Pancreas (tissue), 10 donors: ENCODE measurements at regions not wholly inside any gene's neighbourhood (a gene's known extent, or its start where the extent isn't known, plus 50 kb on each side); places are given as distances from the start of the nearest gene placed in this dataset.

Source experiments
- ATAC-seq, 4 donors: fragments of 200-7000 bp; cut with Tn5 transposase; one replicate each; pipeline versions ENCODE4 v1.8.0 to v1.9.1; 2020; ENCODE audit warnings: mild to moderate bottlenecking in 4 of 4, moderate library complexity in 4 of 4
- DNase-seq, 6 donors: peaks; one replicate each; pipeline ENCODE4 v3.0.0-alpha.2; 2020
- FAIRE-seq: peaks from 2 replicates; lab custom pipeline; 2012; peaks lifted over from hg19 to GRCh38; lab: Jason Lieb, UNC
- H3K27ac ChIP-seq, 4 donors: fragments of 200-600 bp; sonication (generic); 1 replicate in 3 of 4; 2 replicates in 1 of 4; pipeline versions ENCODE4 v1.5.0 to v1.8.0; 2020
- H3K27me3 ChIP-seq, 4 donors: fragments of 200-600 bp; one replicate each; pipeline ENCODE4 v1.8.0; 2021
- H3K36me3 ChIP-seq, 3 donors: fragments of 200-600 bp; sonication (generic) in 1 of 3; one replicate each; pipeline versions ENCODE4 v1.5.0 to v1.8.0; 2020 to 2021
- H3K4me1 ChIP-seq, 3 donors: fragments of 200-600 bp; one replicate each; pipeline ENCODE4 v1.8.0; 2021
- H3K4me3 ChIP-seq, 4 donors: fragments of 200-600 bp; sonication (generic) in 2 of 4; one replicate each; pipeline versions ENCODE4 v1.5.0 to v1.8.0; 2020 to 2021
- H3K9me3 ChIP-seq, 4 donors: fragments of 200-600 bp; one replicate each; pipeline ENCODE4 v1.8.0; 2021
- WGBS, 2 donors: extraction: QIAGEN DNeasy Blood & Tissue Kit; methylation state at CpG; one replicate each; pipeline ENCODE4 v1.1.7; 2013; 5-methylcytosine and 5-hydroxymethylcytosine counted together
- intact Hi-C, 3 donors: fragments of 100-400 bp; cut with DNase I; formaldehyde crosslinking; loops; one replicate each; pipeline versions ENCODE4 v1.11.1 to v1.14.2; 2022
- TF ChIP-seq, protein P1 (sequence below), 4 donors: fragments of 200-600 bp; sonication (generic) in 3 of 4; IDR thresholded peaks; one replicate each; pipeline versions ENCODE4 v1.5.0 to v1.8.0; 2021; ENCODE audit warnings: antibody characterized with exemption in 4 of 4
- donor health status: healthy with polysubstance abuse.
- donor health status: DM: no; HTN: no; CAD: no; lungs with moderate emphysema.
- donor health status: DM: no; HTN: no; CAD: no.
- donor health status: control.
- donor health status: control.
- donor health status: Bipolar disorder and iron deficiency.
- donor health status: DM: yes; HTN: yes; CAD: no.
- donor health status: DM: no; HTN: no; CAD: no.
- donor health status: DM: no; HTN: no; CAD: no.
- donor health status: DM: yes; HTN: yes; CAD: no.

DNA sequence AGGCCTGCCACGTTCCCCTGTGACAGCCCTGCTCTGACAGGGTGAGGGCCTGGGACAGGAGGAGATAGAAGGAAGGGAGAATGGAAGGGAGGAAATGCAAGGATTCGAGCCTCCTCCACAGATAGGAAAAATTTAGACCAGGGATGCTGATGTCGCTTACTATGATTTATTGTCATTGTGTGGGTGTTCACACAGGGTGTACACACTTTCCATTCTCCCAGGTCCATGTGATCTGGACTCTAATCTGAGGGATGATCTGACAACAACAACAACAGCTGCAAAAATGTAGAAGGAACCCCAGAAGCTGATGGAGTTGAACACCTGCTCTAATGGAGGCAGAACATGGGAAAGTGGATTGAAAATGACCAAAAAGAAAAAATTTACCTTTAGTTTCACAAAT is 231.7 kb upstream of the TNP1 start:
- no peak for DNase-seq
- Histone ChIP-seq H3K9me3 (no peaks in the 10 kb centered on the region), H3K27me3 (no peaks in the 10 kb centered on the region), H3K27ac (no peak overlapping the region), H3K4me1 (no peaks in the 10 kb centered on the region), H3K36me3 (no peaks in the 10 kb centered on the region), H3K4me3 (no peak overlapping the region)
- no peak for ATAC-seq
- intact Hi-C loops = no loop called here
- TF ChIP-seq, protein P1, sequence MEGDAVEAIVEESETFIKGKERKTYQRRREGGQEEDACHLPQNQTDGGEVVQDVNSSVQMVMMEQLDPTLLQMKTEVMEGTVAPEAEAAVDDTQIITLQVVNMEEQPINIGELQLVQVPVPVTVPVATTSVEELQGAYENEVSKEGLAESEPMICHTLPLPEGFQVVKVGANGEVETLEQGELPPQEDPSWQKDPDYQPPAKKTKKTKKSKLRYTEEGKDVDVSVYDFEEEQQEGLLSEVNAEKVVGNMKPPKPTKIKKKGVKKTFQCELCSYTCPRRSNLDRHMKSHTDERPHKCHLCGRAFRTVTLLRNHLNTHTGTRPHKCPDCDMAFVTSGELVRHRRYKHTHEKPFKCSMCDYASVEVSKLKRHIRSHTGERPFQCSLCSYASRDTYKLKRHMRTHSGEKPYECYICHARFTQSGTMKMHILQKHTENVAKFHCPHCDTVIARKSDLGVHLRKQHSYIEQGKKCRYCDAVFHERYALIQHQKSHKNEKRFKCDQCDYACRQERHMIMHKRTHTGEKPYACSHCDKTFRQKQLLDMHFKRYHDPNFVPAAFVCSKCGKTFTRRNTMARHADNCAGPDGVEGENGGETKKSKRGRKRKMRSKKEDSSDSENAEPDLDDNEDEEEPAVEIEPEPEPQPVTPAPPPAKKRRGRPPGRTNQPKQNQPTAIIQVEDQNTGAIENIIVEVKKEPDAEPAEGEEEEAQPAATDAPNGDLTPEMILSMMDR (IDR thresholded peaks at IDR 0.05) = no peak
- 65 to 72% methylated on average over 3 of the region's 3 CpGs for WGBS, 2 donors
- no peak for FAIRE-seq

DNA sequence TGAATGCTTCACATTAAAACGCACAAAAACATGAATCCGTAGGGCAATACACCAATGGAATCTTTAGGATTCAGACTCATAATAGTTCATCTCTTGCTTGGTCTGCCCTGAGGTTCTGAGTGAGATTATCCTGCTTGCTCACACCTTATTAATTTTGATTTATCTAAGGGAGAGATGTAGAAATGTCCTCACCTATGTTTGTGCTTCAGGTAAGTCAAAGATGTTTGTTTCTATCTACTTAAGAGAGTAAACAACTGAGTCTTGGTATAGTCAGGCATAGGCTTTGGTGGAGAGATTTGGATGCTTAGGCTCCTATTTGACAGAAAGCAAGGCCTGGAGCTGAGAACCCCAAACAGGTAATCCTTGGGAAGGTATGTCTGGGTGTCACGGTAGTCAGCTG is 231.0 kb upstream of the TNP1 start:
- no peak for FAIRE-seq
- ATAC-seq = no peak
- no peaks in the 10 kb centered on the region for H3K9me3 ChIP-seq
- H3K27ac ChIP-seq = no peak overlapping the region
- H3K4me1 ChIP-seq = no peaks in the 10 kb centered on the region
- DNase-seq = no peak
- intact Hi-C loops = no loop called here
- no peaks in the 10 kb centered on the region for H3K27me3 ChIP-seq
- H3K36me3 ChIP-seq = no peaks in the 10 kb centered on the region
- TF ChIP-seq, protein P1 (IDR thresholded peaks at IDR 0.05) = no peak
- H3K4me3 ChIP-seq = no peak overlapping the region
- 74 to 75% methylated on average over 3 of the region's 3 CpGs for WGBS, 2 donors

DNA sequence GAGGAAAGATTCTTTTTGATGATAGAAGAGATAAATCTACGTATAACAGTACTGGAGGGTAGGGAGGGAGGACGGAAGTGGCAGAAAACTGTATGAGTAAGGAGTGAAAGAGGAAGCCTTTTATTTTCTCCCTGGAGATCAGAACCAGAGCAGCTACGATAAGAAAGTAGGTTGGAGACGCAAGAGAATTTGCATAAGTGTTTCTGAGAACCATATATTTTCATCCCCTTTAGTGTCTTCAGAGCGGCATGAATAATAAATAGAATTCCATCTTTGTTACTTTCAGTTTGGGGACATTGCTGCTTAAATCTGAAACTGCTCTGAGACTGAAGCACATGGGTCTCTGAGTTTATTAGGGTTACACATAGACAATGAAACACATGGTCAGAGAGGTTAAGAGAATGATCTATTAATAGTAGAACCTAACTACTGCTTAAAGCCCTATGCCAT is 230.2 kb upstream of the TNP1 start:
- no peak for FAIRE-seq
- 70 to 71% methylated on average over 5 of the region's 5 CpGs for WGBS, 2 donors
- no peak for DNase-seq
- TF ChIP-seq, protein P1 (IDR thresholded peaks at IDR 0.05) = no peak
- Histone ChIP-seq H3K4me3 (no peak overlapping the region), H3K27ac (no peak overlapping the region), H3K4me1 (no peaks in the 10 kb centered on the region), H3K9me3 (no peaks in the 10 kb centered on the region), H3K36me3 (no peaks in the 10 kb centered on the region), H3K27me3 (no peaks in the 10 kb centered on the region)
- ATAC-seq = no peak
- intact Hi-C loops = no loop called here

DNA sequence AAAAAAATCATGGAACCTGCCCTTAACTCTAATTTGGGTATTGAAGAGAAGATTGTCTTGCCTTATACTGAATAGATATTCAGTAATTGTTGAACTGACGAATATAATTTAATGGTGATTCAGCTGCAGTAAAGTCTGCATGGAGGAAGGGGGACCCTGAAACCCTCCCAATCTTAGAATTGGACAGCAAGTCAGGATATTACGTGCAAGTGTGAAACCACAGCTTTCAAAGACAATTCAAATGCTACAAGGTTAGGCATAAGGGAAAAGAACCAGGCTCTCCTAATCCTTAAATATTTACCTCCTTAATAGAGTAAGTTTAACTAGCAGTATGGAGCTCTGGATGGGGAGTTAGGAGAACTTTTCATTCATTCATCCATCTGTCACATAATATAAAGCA is 226.9 kb upstream of the TNP1 start:
- WGBS, 2 donors = 82 to 94% methylated on average over 2 of the region's 2 CpGs
- Histone ChIP-seq H3K27ac (no peak overlapping the region), H3K4me3 (no peak overlapping the region), H3K4me1 (no peaks in the 10 kb centered on the region), H3K9me3 (no peaks in the 10 kb centered on the region), H3K36me3 (no peaks in the 10 kb centered on the region), H3K27me3 (no peaks in the 10 kb centered on the region)
- no peak for DNase-seq
- no peak for ATAC-seq
- no peak for FAIRE-seq
- TF ChIP-seq, protein P1 (IDR thresholded peaks at IDR 0.05) = no peak
- intact Hi-C loops = no loop called here

DNA sequence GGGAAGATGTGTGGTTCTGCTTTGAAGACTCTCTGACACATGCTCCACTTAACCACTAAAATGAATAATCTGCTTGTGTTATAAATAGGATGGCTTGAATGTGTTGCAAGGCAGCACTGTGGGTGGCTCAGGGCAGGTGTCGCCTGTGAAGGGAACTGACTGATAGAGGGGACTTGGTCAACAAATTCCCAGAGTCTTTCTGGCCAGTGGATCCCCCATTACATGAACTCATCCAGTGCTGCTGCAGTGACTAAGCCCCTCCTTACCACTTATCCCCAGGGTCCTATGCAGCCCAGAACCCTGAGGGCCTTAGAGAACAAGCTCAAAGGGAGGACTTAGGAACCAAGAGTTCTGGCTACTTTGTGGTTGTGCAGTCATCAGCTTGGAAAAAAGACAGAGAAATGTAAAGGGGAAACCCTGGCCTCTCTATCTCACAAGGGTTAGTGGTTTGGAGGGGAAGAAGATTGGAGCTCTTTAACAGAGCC is 226.2 kb upstream of the TNP1 start:
- Histone ChIP-seq H3K9me3 (no peaks in the 10 kb centered on the region), H3K4me1 (no peaks in the 10 kb centered on the region), H3K27ac (no peak overlapping the region), H3K36me3 (no peaks in the 10 kb centered on the region), H3K4me3 (no peak overlapping the region), H3K27me3 (no peaks in the 10 kb centered on the region)
- DNase-seq = peak in 1 of 6 donors; percentile 28
- 89 to 93% methylated on average over 1 of the region's 1 CpG for WGBS, 2 donors
- no peak for FAIRE-seq
- intact Hi-C loops = no loop called here
- TF ChIP-seq, protein P1 (IDR thresholded peaks at IDR 0.05) = no peak
- peak in 2 of 4 donors; percentile 29 to 70 for ATAC-seq
